BLaER1 (cell line): ENCODE measurements at regions not wholly inside any gene's neighbourhood (a gene's known extent, or its start where the extent isn't known, plus 50 kb on each side); places are given as distances from the start of the nearest gene placed in this dataset.
A peak's percentile ranks its signal among the peaks of the same experiment; 100 is the strongest.

Source experiments
- H3K27ac ChIP-seq: shearing (Covaris generic); formaldehyde crosslinking; 2 replicates; pipeline ENCODE4 v1.8.1; 2022
- H3K27me3 ChIP-seq: shearing (Covaris generic); formaldehyde crosslinking; 2 replicates; pipeline ENCODE4 v1.8.1; 2022
- H3K36me3 ChIP-seq: shearing (Covaris generic); formaldehyde crosslinking; 2 replicates; pipeline ENCODE4 v1.8.1; 2022
- H3K4me1 ChIP-seq: shearing (Covaris generic); formaldehyde crosslinking; 2 replicates; pipeline ENCODE4 v1.8.1; 2022
- H3K4me2 ChIP-seq: shearing (Covaris generic); formaldehyde crosslinking; 2 replicates; pipeline ENCODE4 v1.8.1; 2022
- H3K4me3 ChIP-seq: shearing (Covaris generic); formaldehyde crosslinking; 2 replicates; pipeline ENCODE4 v1.8.1; 2022
- H3K9ac ChIP-seq: shearing (Covaris generic); formaldehyde crosslinking; 2 replicates; pipeline ENCODE4 v1.8.1; 2022
- H3K9me3 ChIP-seq: shearing (Covaris generic); formaldehyde crosslinking; 2 replicates; pipeline ENCODE4 v1.8.1; 2022
- H4K20me1 ChIP-seq: shearing (Covaris generic); formaldehyde crosslinking; 2 replicates; pipeline ENCODE4 v1.8.1; 2022
- Cebpa-rat ChIP-seq: shearing (Covaris generic); IDR thresholded peaks from 2 replicates; pipeline ENCODE4 v1.8.1; 2022

DNA sequence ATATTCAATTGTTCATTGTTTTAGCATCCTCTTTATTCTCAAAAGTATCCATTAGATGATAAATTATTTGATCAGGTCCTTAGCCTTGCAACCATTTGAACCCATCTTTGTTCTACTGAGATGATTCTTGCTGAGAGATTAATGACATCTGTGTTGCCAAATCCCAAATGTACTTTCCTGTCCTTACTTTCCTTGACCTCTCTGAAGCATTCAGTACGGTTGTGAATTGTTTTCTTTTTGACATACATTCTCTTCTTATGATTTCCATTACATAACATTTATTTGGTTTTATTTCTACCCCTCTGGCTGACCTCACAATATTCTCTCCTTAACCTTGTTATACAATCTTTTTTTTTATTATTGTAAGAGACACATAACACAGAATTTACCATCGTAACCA lies 1058.6 kb upstream of the CNTNAP5 start:
- Histone ChIP-seq H4K20me1 (no peaks in the 10 kb centered on the region), H3K4me1 (no peaks in the 10 kb centered on the region), H3K9ac (no peak overlapping the region), H3K4me3 (no peak overlapping the region), H3K9me3 (no peaks in the 10 kb centered on the region; the same call in none of the 2 replicates), H3K27me3 (no peaks in the 10 kb centered on the region), H3K27ac (no peak overlapping the region), H3K4me2 (no peak overlapping the region), H3K36me3 (no peaks in the 10 kb centered on the region)
- TF ChIP-seq Cebpa-rat = no peak

DNA sequence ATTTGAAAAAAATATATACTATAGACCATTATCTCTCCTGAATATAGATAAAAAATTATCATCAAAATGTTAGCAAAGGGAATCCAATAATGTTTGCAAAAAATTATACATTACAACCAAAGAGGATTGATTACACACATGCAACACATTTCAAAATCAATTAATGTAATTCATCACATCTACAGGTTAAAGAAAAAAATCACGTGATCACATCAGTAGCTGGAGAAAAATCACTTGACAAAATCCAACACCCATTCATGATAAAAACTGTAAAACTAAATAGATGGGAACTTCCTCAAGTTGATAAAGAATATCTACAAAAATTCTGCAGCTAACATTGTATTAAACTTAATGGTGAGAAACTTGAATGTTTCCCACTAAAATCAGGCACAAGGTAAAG lies 1047.5 kb upstream of the CNTNAP5 start:
- Histone ChIP-seq H3K36me3 (no peaks in the 10 kb centered on the region), H3K27ac (no peak overlapping the region), H3K4me2 (no peak overlapping the region)

DNA sequence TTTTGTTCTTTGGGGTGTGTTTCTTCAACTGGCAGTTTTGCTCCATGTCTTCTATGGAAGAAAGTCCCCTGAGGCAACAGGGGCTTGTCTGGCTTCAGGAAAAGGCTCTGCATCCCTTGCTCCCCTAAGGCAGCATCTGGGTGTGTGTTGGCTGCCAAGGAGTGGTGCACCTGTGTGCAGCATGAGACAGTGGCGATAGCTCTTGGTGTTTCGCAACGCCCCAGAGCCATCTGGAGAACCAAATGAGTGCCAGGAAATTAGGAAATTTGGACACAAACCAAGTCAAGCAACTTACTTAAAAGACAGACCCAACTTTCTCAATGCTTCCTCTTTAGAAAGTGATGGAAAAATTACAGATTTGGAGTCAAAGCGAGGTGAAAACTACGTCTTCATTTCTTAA lies 1044.4 kb upstream of the CNTNAP5 start:
- TF ChIP-seq Cebpa-rat = 0 out of 2 replicates have a peak, but pooled peaks have one; percentile 53
- Histone ChIP-seq H3K27me3 (no peaks in the 10 kb centered on the region), H3K9ac (no peak overlapping the region), H3K9me3 (no peaks in the 10 kb centered on the region), H3K4me3 (no peak overlapping the region), H3K4me1 (no peaks in the 10 kb centered on the region), H3K4me2 (no peak overlapping the region), H3K27ac (no peak overlapping the region), H3K36me3 (no peaks in the 10 kb centered on the region), H4K20me1 (no peaks in the 10 kb centered on the region)

More for the DNA sequence above, 1047.5 kb upstream of the CNTNAP5 start:
- TF ChIP-seq Cebpa-rat = no peak
- Histone ChIP-seq H3K9me3 (no peaks in the 10 kb centered on the region), H3K9ac (no peak overlapping the region), H3K4me3 (no peak overlapping the region), H4K20me1 (no peaks in the 10 kb centered on the region), H3K27me3 (no peaks in the 10 kb centered on the region), H3K4me1 (no peaks in the 10 kb centered on the region)

DNA sequence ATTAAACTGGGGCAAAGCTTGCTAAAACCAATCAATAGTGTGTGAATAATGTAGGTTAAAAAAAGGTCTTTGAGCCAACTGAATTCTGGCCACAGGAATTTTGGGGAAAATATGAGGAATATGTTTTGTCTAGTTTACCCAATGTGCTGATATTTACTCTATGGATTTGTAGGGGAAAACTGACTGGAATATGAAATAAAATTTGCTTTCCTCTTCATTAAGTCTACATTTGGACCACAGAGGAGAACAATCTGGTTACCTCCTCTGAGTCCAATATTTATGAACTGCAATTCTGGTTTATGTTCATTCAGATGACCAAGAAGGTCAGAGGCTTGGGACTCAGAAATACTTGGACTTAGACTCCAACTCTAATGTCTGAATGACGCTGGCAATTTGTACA lies 1042.2 kb upstream of the CNTNAP5 start:
- no peaks in the 10 kb centered on the region for H3K4me1 ChIP-seq
- H3K9ac ChIP-seq = no peak overlapping the region
- H3K27ac ChIP-seq = no peak overlapping the region
- no peak overlapping the region for H3K4me3 ChIP-seq
- H3K9me3 ChIP-seq = no peaks in the 10 kb centered on the region
- no peaks in the 10 kb centered on the region for H3K36me3 ChIP-seq
- no peaks in the 10 kb centered on the region for H3K27me3 ChIP-seq
- no peak for TF ChIP-seq Cebpa-rat
- no peaks in the 10 kb centered on the region for H4K20me1 ChIP-seq
- H3K4me2 ChIP-seq = no peak overlapping the region

DNA sequence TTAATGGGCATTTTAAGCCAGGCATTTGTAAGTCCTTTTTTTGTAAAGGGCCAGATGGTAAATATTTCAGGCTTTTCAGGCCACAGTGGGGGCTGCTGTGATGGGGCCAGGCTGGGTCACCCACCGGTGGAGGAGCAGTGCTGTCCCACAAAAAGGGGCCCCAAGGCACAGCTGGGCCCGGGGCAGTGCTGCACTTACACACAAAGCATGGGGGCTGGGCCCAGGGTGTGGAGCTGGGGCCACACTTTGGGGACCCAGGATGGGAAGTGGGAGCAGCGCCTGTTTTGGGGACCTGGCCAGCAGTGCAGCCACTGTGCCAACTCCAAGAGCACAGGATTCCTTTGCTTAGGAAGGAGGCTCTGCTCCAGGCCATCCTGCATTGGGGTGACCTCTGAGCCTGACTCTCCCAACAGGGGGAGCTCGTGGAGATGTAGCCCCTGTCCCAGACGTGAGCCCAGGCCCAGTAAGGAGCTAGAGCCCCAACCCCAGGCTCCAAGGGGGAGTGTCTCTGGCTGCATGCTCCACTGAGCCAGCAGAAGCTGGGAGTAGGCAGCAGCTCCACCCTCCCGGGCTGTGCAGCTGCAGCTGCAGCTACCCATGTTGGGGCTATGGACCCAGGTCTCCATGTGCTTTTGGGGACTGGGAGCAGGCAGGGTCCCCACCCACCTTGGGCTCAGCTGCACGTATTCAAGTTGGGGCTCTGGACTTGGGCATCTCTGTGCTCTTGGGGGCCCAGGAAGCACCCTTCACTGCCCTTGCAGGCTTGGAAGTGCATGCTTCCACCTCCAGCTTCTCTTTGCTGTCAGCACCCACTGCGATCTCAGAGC lies 1036.5 kb upstream of the CNTNAP5 start:
- Histone ChIP-seq H3K9me3 (no peaks in the 10 kb centered on the region), H4K20me1 (no peaks in the 10 kb centered on the region), H3K9ac (no peak overlapping the region), H3K27ac (no peak overlapping the region), H3K4me1 (no peaks in the 10 kb centered on the region), H3K4me3 (no peak overlapping the region), H3K27me3 (no peaks in the 10 kb centered on the region), H3K4me2 (no peak overlapping the region; the same call in 1 of the 2 replicates), H3K36me3 (no peaks in the 10 kb centered on the region)
- TF ChIP-seq Cebpa-rat = no peak

DNA sequence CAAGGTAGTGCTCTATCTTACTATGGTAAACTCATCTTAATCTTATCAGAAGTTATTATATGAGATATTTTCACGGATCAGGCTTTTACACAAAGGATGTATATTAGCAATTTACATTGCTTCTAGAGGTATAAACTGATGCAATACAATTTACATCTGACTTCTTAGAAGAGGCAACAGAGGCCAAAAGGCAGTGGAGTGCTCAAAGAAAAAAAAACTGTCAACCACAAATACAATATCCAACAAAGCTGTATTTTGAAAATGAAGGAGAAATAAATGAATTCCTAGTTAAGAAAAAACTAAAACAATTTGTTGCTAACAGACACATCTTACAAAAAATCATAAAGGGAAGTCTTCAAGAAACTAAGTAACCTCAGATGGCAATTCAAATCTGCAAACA lies 1031.5 kb upstream of the CNTNAP5 start:
- Histone ChIP-seq H3K4me1 (no peaks in the 10 kb centered on the region), H4K20me1 (no peaks in the 10 kb centered on the region), H3K27me3 (no peaks in the 10 kb centered on the region), H3K36me3 (no peaks in the 10 kb centered on the region), H3K9me3 (no peaks in the 10 kb centered on the region), H3K4me3 (no peak overlapping the region), H3K27ac (no peak overlapping the region), H3K9ac (no peak overlapping the region), H3K4me2 (no peak overlapping the region)
- no peak for TF ChIP-seq Cebpa-rat

DNA sequence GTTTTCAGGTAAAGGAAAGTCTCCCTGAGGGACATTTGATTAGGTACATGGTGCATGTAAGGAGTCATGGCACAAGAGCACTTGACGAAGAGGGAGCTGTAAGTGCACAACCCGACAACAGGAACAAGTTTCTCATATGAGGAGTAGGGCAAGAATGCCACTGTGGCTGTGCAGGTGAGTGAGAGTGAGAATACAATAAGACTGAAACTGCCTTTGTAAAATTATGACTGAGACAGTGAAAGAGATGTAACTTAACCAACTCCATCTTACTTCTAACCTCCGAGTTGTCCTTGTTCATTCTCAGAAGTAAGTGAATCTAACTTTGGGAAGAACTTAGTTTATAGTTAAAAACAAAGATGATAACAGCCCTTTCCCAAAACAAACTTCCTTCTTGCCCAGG lies 1025.8 kb upstream of the CNTNAP5 start:
- Histone ChIP-seq H3K4me1 (0 out of 2 replicates have a peak, but pooled peaks cover 4% of the 10 kb centered on the region), H3K27me3 (no peaks in the 10 kb centered on the region), H3K4me2 (no peak overlapping the region), H3K36me3 (no peaks in the 10 kb centered on the region), H4K20me1 (no peaks in the 10 kb centered on the region), H3K27ac (no peak overlapping the region), H3K9ac (no peak overlapping the region), H3K4me3 (no peak overlapping the region), H3K9me3 (no peaks in the 10 kb centered on the region)
- TF ChIP-seq Cebpa-rat = no peak

DNA sequence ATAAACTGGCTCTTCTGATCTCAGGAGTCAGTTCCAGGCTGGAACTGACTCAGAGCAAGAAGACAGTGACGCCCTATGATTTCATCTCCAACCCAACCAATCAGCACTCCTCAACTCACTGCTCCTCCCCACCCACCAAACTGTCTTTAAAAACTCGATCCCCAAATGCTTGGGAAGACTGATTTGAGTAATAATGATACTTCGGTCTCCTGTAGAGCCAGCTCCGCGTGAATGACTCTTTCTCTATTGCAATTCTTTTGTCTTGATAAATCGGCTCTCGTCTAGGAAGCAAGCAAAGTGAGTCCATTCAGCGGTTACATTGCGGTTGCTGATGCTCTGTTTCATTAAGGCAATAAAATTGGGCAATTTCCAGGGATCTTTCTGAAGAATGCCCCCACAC lies 1025.3 kb upstream of the CNTNAP5 start:
- Histone ChIP-seq H3K9me3 (no peaks in the 10 kb centered on the region), H3K27me3 (no peaks in the 10 kb centered on the region), H3K4me2 (no peak overlapping the region), H3K9ac (no peak overlapping the region), H3K4me1 (0 out of 2 replicates have a peak, but pooled peaks cover 4% of the 10 kb centered on the region), H4K20me1 (no peaks in the 10 kb centered on the region), H3K36me3 (no peaks in the 10 kb centered on the region), H3K4me3 (no peak overlapping the region), H3K27ac (no peak overlapping the region)
- TF ChIP-seq Cebpa-rat = no peak

DNA sequence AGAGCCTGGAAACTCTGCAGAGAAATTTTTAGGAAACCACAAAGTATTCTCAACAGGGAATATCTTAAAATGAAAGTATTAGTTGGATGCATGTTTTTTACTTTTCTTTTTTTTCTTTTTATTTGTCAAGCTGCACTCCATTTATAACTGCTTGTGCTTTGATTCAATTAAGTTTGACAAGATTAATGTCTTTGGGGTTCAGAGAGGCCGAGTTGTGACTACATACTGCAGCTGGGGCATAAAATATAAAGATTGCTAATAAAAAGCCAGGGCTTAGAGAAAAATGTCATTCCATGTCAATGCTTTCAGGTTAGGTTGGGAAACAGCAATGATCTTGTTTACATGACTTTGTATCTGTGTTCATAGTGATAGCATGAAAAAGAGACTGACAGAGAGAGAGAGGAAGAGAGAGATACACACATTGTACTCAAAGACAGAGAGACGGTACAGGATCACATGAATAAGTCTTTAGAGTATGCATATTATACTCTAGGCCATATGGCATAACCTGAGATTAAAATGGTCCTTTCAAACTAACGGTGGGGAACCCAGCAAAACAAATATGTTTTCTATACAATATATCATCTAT lies 1022.3 kb upstream of the CNTNAP5 start:
- no peak overlapping the region for H3K4me3 ChIP-seq

DNA sequence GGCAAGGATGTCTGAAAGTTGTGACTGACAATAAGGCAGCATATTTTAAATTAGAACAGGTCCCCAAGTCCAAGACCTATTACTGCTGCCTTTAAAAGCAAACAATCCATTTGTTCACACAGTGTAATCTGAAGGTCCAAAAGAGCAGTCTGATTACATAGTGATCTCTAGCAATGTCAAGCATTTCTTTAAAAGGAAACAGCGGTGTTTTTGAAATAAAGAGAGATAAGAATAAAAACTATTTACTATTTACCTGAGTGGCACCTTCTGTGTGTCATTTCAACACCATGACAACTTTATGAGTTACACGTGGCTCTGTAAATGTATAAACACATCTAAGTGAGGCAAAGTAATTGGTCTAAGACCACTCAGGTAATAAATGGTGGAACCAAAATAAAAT lies 1009.9 kb upstream of the CNTNAP5 start:
- Histone ChIP-seq H3K4me3 (no peak overlapping the region), H3K4me1 (no peaks in the 10 kb centered on the region), H3K9ac (no peak overlapping the region), H3K9me3 (no peaks in the 10 kb centered on the region), H4K20me1 (no peaks in the 10 kb centered on the region), H3K27ac (no peak overlapping the region), H3K27me3 (no peaks in the 10 kb centered on the region), H3K36me3 (no peaks in the 10 kb centered on the region), H3K4me2 (no peak overlapping the region)
- no peak for TF ChIP-seq Cebpa-rat

More for the DNA sequence above, 1022.3 kb upstream of the CNTNAP5 start:
- Histone ChIP-seq H4K20me1 (no peaks in the 10 kb centered on the region), H3K4me1 (0 out of 2 replicates have a peak, but pooled peaks cover 4% of the 10 kb centered on the region), H3K27ac (no peak overlapping the region), H3K9me3 (peaks cover 10% of the 10 kb centered on the region), H3K4me2 (no peak overlapping the region), H3K36me3 (no peaks in the 10 kb centered on the region), H3K27me3 (no peaks in the 10 kb centered on the region), H3K9ac (no peak overlapping the region)
- no peak for TF ChIP-seq Cebpa-rat
